GM21515 (cell line): ENCODE measurements at regions not wholly inside any gene's neighbourhood (a gene's known extent, or its start where the extent isn't known, plus 50 kb on each side); places are given as distances from the start of the nearest gene placed in this dataset.
"Not testable (repeated sequence)": the region's sequence is repeated elsewhere in the genome, so short reads cannot be mapped to it uniquely, and the experiment has no call there.

Source experiments
- ATAC-seq: cut with Tn5 transposase; IDR thresholded peaks from one replicate; pipeline ENCODE4 v1.9.1; 2021; ENCODE audit not compliant: unreplicated experiment

- ATAC-seq: no peak
Observed at GRCh38 chr16:88128556-88128955, 177.3 kb downstream of the BANP start.

GRCh38 chr16:88129133-88129532 lies 177.9 kb downstream of the BANP start:
- not testable (repeated sequence) for ATAC-seq

- no peak for ATAC-seq
Observed at GRCh38 chr16:88130016-88130415, 178.8 kb downstream of the BANP start.

- no peak for ATAC-seq
Observed at GRCh38 chr16:88130681-88131080, 179.4 kb downstream of the BANP start.

- no peak for ATAC-seq
Observed at GRCh38 chr16:88131256-88131655, 180.0 kb downstream of the BANP start.

GRCh38 chr16:88131966-88132365 lies 180.7 kb downstream of the BANP start:
- no peak for ATAC-seq

- no peak for ATAC-seq
Observed at GRCh38 chr16:88132836-88133506, 181.7 kb downstream of the BANP start.

GRCh38 chr16:88133507-88133843 lies 182.2 kb downstream of the BANP start:
- ATAC-seq: no peak

- ATAC-seq: not testable (repeated sequence)
Observed at GRCh38 chr16:88134172-88134898, 183.1 kb downstream of the BANP start.

GRCh38 chr16:88134899-88135682 lies 183.9 kb downstream of the BANP start:
- not testable (repeated sequence) for ATAC-seq

GRCh38 chr16:88136211-88136713 lies 185.0 kb downstream of the BANP start:
- not testable (repeated sequence) for ATAC-seq

- ATAC-seq: not testable (repeated sequence)
Observed at GRCh38 chr16:88136939-88137338, 185.7 kb downstream of the BANP start.

- not testable (repeated sequence) for ATAC-seq
Observed at GRCh38 chr16:88139141-88139540, 187.9 kb downstream of the BANP start.

GRCh38 chr16:88140195-88140594 lies 189.0 kb downstream of the BANP start:
- ATAC-seq: not testable (repeated sequence)

- ATAC-seq: no peak
Observed at GRCh38 chr16:88141580-88141979, 190.3 kb downstream of the BANP start.

GRCh38 chr16:88142056-88142935 lies 191.1 kb downstream of the BANP start:
- ATAC-seq: not testable (repeated sequence)

GRCh38 chr16:88143122-88144027 lies 192.1 kb downstream of the BANP start:
- not testable (repeated sequence) for ATAC-seq

GRCh38 chr16:88144028-88144511 lies 192.8 kb downstream of the BANP start:
- no peak for ATAC-seq

GRCh38 chr16:88145376-88145775 lies 194.1 kb downstream of the BANP start:
- ATAC-seq: not testable (repeated sequence)
